Activated CD8-positive, alpha-beta memory T cell treated with anti-CD3 and anti-CD28 coated beads for 4 hours (primary cell): ENCODE measurements at regions not wholly inside any gene's neighbourhood (a gene's known extent, or its start where the extent isn't known, plus 50 kb on each side); places are given as distances from the start of the nearest gene placed in this dataset.
"Not testable (repeated sequence)": the region's sequence is repeated elsewhere in the genome, so short reads cannot be mapped to it uniquely, and the experiment has no call there.

ENCODE experiments used
- DNase-seq, 2 donors: peaks; one replicate each; pipeline ENCODE4 v3.0.0-alpha.2; 2020; ENCODE audit warnings: low read depth in 2 of 2

DNA sequence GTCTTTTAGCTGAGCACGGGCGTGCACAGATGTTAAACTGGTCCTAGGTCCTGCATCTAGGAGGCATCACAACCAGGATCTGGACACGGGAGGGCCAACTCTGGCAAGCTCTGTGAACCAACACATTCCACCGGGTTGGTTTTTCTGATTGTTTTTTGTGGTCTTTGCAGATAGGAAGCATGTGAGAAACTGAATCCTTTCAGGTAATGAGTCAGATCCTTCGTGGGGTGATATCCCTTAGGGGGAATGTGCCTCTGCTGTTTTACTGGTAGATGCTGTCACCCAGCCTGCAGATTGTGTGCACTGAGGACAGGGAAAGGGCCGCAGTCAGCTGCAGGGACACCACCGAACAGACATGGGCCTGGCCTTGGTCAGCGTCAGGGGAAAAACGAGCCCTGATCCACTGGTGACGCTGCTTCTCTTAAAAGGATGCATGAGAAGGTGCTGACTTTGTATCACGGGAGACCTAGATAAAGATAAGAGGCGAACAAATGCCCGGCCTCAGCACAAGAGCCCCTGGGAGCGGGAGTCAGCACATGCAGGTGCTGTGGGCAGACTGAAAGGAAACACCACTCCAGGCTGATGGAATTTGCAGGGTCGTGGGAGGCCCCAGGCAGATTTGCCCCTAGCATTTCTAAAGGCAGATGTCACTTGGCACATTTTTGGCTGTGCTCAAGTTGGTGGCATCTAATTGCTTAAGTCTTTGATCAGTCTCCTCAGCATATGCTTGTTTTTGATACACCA lies 51.1 kb downstream of the DOP1B start:
- no peak for DNase-seq

GRCh38 chr21:36208326-36209013 lies 51.8 kb downstream of the DOP1B start:
- no peak for DNase-seq

- no peak for DNase-seq
These were observed 53.1 kb downstream of the DOP1B start for GRCh38 chr21:36209626-36210171.

DNA sequence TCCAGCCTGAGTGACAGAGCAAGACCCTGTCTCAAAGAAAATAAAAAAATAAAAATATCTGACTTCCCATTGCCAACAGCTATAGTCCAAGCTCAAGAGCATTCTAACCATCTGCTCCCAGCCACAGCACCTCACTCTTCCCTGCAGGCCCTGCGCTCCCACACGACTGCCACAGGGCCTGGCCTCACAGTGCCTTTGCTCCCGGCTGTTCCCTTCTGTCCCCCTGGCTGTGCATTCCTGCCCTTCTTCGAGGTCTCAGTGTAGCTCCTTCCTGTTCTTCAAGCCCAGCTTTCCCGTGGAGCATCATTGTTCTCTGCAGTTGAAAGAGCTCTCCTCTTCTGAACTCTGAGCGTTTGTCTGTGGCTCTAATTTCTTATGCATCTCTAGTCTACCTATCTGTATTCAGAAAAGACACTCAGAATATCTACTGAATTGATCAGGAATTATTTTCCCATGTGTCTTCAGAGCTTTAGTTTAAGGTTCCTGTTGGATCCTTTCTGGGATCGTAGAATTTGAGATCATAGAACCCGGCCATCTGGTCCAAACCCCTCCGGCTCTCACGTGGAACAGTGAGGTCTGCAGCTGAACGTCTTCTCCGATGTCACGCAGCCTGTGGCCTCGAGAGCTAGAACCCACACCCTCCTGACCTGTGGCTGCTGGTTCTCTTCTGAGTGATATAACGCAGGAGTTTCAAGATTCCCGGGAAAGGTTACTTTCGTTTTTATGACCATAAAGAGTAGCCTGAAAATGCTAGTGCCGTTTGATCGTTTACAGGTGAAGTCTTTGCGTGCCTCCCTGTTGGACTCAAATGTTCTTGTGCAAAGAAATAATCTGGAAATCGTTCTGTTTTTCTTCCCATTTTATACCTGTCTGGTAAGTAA lies 54.4 kb downstream of the DOP1B start:
- DNase-seq, result no peak

DNA sequence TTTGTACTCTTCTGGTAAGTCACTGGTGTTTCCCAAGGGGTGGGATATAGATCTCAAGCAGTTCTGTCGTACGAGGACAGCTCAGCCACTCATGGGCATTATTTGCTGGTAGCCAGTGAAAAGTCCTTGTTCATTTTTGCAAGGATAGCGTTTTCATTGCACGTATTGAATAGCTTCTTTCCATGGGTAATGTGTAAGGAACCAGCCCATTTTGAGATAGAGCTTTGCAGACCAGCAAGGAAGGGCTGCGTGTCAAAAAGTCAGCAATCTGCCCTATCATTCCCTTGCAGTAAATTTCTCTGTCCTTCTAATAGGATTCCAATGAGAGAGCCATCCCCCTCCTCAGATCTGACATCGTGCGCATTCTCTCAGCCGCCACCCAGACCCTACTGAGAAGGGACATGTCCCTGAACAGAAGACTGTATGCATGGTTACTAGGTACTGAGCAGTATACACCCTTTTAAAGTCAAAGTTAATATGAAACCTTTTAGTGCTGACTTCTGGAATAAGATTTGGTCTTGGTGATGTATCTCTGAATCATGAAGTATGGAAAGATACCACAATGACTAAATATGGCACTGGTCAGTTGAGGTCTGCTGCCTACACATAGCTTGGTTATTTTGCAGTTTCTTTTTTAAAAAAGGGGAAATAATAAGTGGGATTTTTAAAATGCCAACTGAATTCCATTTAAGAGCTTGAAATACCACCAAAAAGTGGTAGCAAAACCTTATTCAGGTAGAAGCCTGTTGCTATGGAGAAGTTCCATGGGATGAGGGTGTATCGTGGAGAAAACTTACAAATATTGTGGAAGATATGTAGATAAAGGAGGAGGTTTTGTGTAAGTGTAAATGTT lies 55.3 kb downstream of the DOP1B start:
- DNase-seq, result no peak

- DNase-seq, result no peak
These were observed 55.8 kb downstream of the DOP1B start for GRCh38 chr21:36212513-36212780.

DNA sequence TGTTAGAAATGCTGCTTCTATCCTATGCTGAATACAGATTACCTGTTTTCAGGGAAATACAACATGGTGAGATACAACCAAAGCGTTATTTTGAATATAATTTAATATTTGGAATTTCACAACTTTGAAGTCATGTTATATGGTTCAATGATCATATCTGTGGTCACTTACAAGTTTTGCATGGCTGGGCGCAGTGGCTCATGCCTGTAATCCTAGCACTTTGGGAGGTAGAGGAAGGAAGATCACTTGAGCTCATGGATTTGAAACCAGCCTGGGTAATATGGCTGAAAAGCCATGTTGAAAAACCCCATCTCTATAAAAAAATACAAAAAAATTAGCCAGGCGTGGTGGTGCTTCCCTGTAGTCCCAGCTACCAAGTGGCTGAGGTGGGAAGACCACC lies 57.9 kb downstream of the DOP1B start:
- DNase-seq, result no peak

DNA sequence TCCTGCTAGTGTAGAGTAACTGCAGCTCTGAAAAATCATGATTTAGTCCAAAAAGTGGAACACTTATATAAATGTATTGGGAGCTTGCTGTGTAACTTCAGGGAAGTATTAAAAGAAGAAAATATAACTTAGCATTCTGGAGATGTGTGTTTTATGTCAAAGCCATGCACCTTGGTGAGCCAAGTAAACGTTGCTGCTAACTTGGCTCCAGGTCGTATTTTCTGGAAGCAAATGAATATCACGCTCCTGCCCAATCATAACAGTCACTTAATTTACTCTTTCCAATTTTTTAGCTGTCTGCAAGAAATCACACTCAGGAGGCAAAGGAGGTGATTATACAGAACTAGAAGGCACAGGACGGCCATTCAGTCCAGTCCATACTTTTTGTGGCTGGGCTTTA lies 61.1 kb downstream of the DOP1B start:
- DNase-seq, result no peak

- no peak for DNase-seq
These were observed 62.1 kb downstream of the DOP1B start for GRCh38 chr21:36218691-36219090.

DNA sequence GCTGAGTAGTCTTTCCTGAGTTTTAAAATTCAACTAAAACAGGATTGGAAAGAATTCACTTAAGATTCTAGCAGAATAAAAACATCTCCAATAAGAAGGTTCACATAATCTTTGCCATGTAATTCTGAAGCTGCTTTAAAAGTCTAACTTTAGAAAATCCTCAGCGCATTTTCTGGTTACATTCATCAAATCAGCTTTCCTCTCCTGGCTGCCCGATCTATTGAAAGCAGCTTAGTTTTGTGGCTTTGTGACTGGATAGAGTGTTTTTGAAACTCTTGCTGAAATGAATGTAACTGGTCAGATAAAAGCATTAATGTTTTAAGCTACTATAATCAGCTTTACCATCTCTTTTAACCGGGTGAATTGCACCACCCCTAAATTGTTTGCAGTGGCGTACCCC lies 66.8 kb downstream of the DOP1B start:
- DNase-seq, result no peak

DNA sequence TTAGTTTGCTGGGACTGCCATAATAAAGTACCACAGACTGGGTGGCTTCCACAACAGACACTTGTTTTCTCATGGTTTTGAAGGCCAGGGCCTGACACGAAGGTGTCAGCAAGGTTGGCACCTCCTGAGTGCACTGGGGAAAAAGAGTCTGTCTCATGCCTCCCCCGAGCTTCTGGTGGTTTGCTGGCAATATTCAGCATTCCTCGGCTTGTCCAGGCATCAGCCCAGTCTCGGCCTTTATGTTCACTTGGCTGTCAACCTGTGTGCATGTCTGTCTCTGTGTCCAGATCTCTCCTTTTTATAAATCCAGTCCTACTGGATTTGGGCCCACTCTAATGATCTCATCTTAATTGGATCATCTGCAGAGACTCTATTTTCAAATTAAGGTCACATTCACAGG lies 72.6 kb downstream of the DOP1B start:
- no peak for DNase-seq

DNA sequence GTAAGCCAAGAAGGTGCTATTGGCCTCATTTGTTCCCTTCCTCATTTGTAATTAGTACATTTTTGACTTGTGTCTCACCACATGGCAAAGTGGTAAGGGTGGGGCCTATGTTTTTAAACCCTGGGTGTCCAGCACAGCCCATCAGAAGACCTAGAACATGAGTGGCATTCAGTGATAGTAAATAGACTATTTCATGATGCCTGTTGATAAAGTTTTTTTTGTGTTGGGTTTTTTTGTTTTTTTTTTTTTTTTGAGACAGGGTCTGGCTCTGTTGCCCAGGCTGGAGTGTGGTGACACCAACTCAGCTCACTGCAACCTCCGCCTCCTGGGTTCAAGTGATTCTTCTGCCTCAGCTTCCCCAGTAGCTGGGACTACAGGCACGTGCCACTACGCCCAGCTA lies 74.8 kb downstream of the DOP1B start:
- DNase-seq, result not testable (repeated sequence)

GRCh38 chr21:36232641-36233040 lies 76.0 kb downstream of the DOP1B start:
- no peak for DNase-seq

DNA sequence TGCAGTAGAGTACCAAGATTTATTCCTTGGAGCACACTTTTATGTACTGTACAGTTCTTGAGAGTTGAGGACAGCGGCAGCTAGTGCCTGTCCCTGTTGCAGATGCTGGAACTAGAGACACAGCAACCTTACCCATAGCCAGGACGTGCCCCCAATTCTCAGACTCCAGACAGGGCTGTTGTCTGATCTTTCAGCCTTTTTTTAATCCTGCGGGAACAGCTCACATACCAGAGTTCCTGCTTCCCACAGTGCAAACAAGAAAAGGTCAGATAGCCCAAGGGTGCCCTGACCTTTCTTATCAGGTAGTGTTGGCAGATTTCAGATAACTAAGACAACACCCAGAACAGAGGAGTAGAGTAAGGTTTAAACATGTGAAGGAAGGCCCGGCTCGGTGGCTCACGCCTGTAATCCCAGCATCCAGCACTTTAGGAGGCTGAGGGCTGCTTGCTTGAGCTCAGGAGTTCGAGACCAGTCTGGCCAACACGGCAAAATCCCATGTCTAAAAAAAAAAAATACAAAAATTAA lies 78.5 kb downstream of the DOP1B start:
- no peak for DNase-seq

DNA sequence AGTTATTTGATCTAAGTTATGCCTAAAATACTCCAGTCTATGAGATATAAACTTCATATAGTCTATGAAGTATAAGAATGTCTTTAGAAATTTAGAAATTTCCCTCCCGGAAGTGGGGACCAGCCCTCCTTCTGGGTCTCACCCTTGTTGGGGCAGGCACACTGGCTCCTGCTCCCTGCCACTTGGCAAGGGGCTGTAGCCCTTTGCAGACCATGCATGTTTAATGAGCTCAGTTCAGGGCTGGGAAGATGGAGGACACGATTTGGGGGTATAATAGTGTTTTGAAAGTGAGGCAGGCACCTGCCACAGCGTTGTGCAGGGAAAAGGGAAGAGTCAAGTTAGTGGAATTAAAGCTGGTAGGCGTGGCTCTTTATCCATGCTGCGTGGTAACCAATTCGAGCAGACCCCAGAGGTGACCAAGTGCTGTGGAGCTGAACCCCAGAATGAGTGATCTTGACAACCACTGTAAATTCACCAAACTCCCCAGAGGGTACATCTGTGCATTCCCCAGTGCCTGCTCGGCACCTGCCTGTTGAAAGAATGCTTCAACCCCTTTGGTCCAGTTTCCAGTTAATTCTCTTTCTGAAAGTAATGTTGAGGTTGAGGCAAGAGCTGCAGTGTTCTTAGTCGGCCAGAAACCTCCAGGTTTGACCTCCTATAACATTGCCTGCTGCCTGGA lies 79.6 kb downstream of the DOP1B start:
- no peak for DNase-seq

- no peak for DNase-seq
These were observed 80.8 kb downstream of the DOP1B start for GRCh38 chr21:36237441-36237840.

GRCh38 chr21:36239585-36239984 lies 80.4 kb upstream of the MORC3 start:
- no peak for DNase-seq

DNA sequence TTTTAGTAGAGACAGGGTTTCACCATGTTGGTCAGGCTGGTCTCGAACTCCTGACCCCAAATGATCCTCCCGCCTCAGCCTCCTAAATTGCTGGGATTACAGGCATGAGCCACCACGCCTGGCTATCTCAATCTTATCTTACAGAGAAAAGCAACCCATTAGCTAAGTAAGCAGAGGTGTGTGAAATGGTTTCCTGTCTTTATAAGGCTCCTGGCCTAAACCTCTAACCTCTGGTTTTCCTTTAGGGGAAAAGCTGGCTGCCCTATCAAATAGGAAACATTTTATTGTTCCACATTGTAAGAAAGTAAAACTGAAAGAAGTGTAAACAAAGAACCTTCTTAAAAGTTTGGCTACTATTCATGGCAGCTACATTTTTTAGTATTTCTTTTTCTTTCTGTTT lies 78.3 kb upstream of the MORC3 start:
- no peak for DNase-seq

GRCh38 chr21:36245115-36245514 lies 74.9 kb upstream of the MORC3 start:
- DNase-seq, result no peak

- no peak for DNase-seq
These were observed 74.3 kb upstream of the MORC3 start for GRCh38 chr21:36245649-36246048.
